ENCODE measurements at regions not wholly inside any gene's neighbourhood (a gene's known extent, or its start where the extent isn't known, plus 50 kb on each side); places are given as distances from the start of the nearest gene placed in this dataset.
A peak's percentile ranks its signal among the peaks of the same experiment; 100 is the strongest.

GRCh38 chr15:25068696-25069095 lies 113.9 kb downstream of the SNRPN start:
- H3K4me1 Mint-ChIP-seq (ENCODE audit: low read depth): no peaks in the 10 kb centered on the region
- TF ChIP-seq, protein P1, sequence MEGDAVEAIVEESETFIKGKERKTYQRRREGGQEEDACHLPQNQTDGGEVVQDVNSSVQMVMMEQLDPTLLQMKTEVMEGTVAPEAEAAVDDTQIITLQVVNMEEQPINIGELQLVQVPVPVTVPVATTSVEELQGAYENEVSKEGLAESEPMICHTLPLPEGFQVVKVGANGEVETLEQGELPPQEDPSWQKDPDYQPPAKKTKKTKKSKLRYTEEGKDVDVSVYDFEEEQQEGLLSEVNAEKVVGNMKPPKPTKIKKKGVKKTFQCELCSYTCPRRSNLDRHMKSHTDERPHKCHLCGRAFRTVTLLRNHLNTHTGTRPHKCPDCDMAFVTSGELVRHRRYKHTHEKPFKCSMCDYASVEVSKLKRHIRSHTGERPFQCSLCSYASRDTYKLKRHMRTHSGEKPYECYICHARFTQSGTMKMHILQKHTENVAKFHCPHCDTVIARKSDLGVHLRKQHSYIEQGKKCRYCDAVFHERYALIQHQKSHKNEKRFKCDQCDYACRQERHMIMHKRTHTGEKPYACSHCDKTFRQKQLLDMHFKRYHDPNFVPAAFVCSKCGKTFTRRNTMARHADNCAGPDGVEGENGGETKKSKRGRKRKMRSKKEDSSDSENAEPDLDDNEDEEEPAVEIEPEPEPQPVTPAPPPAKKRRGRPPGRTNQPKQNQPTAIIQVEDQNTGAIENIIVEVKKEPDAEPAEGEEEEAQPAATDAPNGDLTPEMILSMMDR (IDR thresholded peaks at IDR 0.05; ENCODE audit: unreplicated experiment): no peak
- no peaks in the 10 kb centered on the region for H3K27me3 Mint-ChIP-seq
- peaks cover 88% of the 10 kb centered on the region for H3K9me3 Mint-ChIP-seq (ENCODE audit: low read depth)
- peaks cover 100% of the 10 kb centered on the region for H3K36me3 Mint-ChIP-seq (ENCODE audit: insufficient read depth)
- H3K4me3 Mint-ChIP-seq (ENCODE audit: low read depth): no peak overlapping the region
- no peak for DNase-seq (ENCODE audit: low spot score, unreplicated experiment)
- H3K27ac Mint-ChIP-seq: peak overlapping the region; percentile 84

DNA sequence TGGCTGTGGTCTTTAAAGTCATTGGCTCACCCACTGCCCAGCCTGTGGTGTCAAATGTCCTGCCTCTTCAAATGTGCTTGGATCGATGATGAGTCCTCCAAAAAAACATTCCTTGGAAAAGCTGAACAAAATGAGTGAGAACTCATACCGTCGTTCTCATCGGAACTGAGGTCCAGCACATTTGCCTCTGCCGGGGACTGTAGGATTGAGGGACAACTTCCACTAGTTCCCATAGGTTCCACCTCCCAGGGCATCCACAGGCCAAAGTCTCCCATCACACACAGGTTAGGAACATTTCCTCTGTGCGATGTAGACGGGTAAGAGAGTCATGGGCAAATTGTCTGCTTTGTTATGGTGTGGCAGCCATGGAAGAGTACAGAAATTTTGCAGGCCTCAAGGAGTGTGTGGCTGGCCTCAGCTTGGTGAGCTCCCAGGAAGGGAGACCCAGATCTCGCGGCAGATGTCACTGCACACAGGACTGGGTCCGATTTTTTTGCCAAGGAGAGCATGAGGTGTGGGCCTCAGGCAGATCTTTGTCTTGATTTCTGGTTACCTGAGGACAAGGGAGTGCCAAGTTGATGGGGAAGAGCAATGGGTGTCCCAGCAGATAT lies 115.7 kb downstream of the SNRPN start:
- H3K27ac Mint-ChIP-seq: no peak overlapping the region

GRCh38 chr15:25072857-25073476 lies 118.2 kb downstream of the SNRPN start:
- TF ChIP-seq, protein P1 (IDR thresholded peaks at IDR 0.05; ENCODE audit: unreplicated experiment): no peak

More for the DNA sequence above, 115.7 kb downstream of the SNRPN start:
- Mint-ChIP-seq H3K4me3 (ENCODE audit: low read depth) (no peak overlapping the region), H3K36me3 (ENCODE audit: insufficient read depth) (peaks cover 100% of the 10 kb centered on the region), H3K4me1 (ENCODE audit: low read depth) (no peaks in the 10 kb centered on the region), H3K9me3 (ENCODE audit: low read depth) (peaks cover 90% of the 10 kb centered on the region), H3K27me3 (no peaks in the 10 kb centered on the region)
- no peak for DNase-seq (ENCODE audit: low spot score, unreplicated experiment)
- TF ChIP-seq, protein P1 (IDR thresholded peaks at IDR 0.05; ENCODE audit: unreplicated experiment): no peak

DNA sequence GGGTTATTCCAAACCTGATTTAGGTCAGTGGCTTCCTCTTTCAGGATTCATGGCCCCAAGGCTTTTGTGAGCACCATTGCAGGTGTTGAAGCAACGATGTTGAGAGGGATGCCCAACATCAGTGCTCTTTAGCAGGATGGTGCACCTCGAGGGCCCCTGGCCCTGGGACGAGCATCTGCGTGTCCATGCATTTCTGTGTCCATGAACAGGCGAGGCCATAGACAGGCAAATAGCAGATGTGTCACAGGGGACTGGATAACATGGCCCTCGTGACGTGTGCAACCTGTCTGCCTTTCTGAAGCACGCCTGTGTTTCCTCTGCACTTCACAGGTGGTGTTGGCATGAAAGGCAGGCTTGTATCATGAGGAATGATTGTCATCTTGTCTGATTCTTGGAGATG lies 132.3 kb downstream of the SNRPN start:
- Mint-ChIP-seq H3K4me3 (ENCODE audit: low read depth) (no peak overlapping the region), H3K27me3 (no peaks in the 10 kb centered on the region), H3K36me3 (ENCODE audit: insufficient read depth) (peaks cover 52% of the 10 kb centered on the region), H3K4me1 (ENCODE audit: low read depth) (no peaks in the 10 kb centered on the region), H3K27ac (no peak overlapping the region), H3K9me3 (ENCODE audit: low read depth) (peaks cover 33% of the 10 kb centered on the region)
- no peak for DNase-seq (ENCODE audit: low spot score, unreplicated experiment)
- TF ChIP-seq, protein P1 (IDR thresholded peaks at IDR 0.05; ENCODE audit: unreplicated experiment): no peak

More at GRCh38 chr15:25072857-25073476, 118.2 kb downstream of the SNRPN start:
- Mint-ChIP-seq H3K27ac (no peak overlapping the region), H3K4me1 (ENCODE audit: low read depth) (no peaks in the 10 kb centered on the region), H3K36me3 (ENCODE audit: insufficient read depth) (peaks cover 99% of the 10 kb centered on the region), H3K9me3 (ENCODE audit: low read depth) (peaks cover 87% of the 10 kb centered on the region), H3K4me3 (ENCODE audit: low read depth) (no peak overlapping the region), H3K27me3 (no peaks in the 10 kb centered on the region)
- DNase-seq (ENCODE audit: low spot score, unreplicated experiment): no peak

DNA sequence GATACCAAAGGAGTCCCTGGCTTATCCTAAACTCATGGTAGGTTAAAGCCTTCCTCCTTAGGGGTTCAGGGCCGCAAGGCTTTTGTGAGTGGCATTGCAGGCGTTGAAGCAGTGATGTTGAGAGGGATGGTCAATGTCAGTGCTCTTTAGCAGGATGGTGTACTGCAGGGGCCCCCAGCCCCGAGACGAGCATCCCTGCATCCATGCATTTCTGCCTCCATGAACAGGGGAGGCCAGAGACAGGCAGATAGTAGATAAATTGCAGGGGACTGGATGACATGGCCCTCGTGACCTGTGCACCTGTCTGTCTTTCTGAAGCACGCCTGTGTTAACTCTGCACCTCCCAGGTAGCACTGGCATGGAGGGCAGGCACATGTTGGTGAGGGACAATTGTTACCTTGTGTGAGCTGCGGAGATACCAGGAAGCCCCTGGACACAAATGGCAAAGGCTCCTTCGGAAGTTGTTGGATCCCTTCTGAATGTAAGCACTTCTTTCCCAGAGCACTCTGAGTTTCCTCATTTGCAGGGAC lies 133.5 kb downstream of the SNRPN start:
- Mint-ChIP-seq H3K27ac (peak overlapping the region; percentile 67), H3K36me3 (ENCODE audit: insufficient read depth) (peaks cover 47% of the 10 kb centered on the region), H3K9me3 (ENCODE audit: low read depth) (peaks cover 26% of the 10 kb centered on the region), H3K4me1 (ENCODE audit: low read depth) (no peaks in the 10 kb centered on the region), H3K4me3 (ENCODE audit: low read depth) (no peak overlapping the region), H3K27me3 (no peaks in the 10 kb centered on the region)
- TF ChIP-seq, protein P1 (IDR thresholded peaks at IDR 0.05; ENCODE audit: unreplicated experiment): no peak
- no peak for DNase-seq (ENCODE audit: low spot score, unreplicated experiment)

All from progenitor cell of endocrine pancreas (in vitro differentiated cells).